Urothelium cell line (cell line): ENCODE measurements at regions not wholly inside any gene's neighbourhood (a gene's known extent, or its start where the extent isn't known, plus 50 kb on each side); places are given as distances from the start of the nearest gene placed in this dataset.

Experiments used
- DNase-seq: peaks from one replicate; pipeline ENCODE4 v3.0.0; 2011; ENCODE audit warnings: low spot score, mixed read lengths
- FAIRE-seq: peaks from 2 replicates; lab custom pipeline; 2011; peaks lifted over from hg19 to GRCh38; lab: Jason Lieb, UNC

- no peak for DNase-seq
These were observed 130.2 kb upstream of the SYNDIG1 start for GRCh38 chr20:24339210-24339641.

GRCh38 chr20:24337551-24337950 lies 131.9 kb upstream of the SYNDIG1 start:
- no peak for FAIRE-seq

More at GRCh38 chr20:24339210-24339641, 130.2 kb upstream of the SYNDIG1 start:
- no peak for FAIRE-seq

GRCh38 chr20:24337069-24337468 lies 132.4 kb upstream of the SYNDIG1 start:
- peak; percentile 26 for DNase-seq
- FAIRE-seq = no peak

More at GRCh38 chr20:24337551-24337950, 131.9 kb upstream of the SYNDIG1 start:
- no peak for DNase-seq

- peak; percentile 96 for FAIRE-seq
- DNase-seq = no peak
These were observed 134.6 kb upstream of the SYNDIG1 start for GRCh38 chr20:24334830-24335229.

GRCh38 chr20:24332956-24333355 lies 136.5 kb upstream of the SYNDIG1 start:
- FAIRE-seq (no peak), DNase-seq (no peak)

GRCh38 chr20:24331939-24332338 lies 137.5 kb upstream of the SYNDIG1 start:
- DNase-seq (no peak), FAIRE-seq (no peak)

- no peak for FAIRE-seq
- no peak for DNase-seq
These were observed 140.5 kb upstream of the SYNDIG1 start for GRCh38 chr20:24328901-24329300.

GRCh38 chr20:24321973-24322372 lies 147.5 kb upstream of the SYNDIG1 start:
- no peak for FAIRE-seq
- no peak for DNase-seq

GRCh38 chr20:24318569-24319352 lies 150.7 kb upstream of the SYNDIG1 start:
- no peak for DNase-seq
- FAIRE-seq = no peak

GRCh38 chr20:24317224-24317623 lies 152.2 kb upstream of the SYNDIG1 start:
- no peak for DNase-seq
- no peak for FAIRE-seq

GRCh38 chr20:24316731-24317130 lies 152.7 kb upstream of the SYNDIG1 start:
- no peak for DNase-seq
- FAIRE-seq = no peak

- no peak for DNase-seq
- no peak for FAIRE-seq
These were observed 155.4 kb upstream of the SYNDIG1 start for GRCh38 chr20:24314053-24314452.

GRCh38 chr20:24309596-24309995 lies 159.8 kb upstream of the SYNDIG1 start:
- FAIRE-seq = no peak

GRCh38 chr20:24305371-24305770 lies 164.1 kb upstream of the SYNDIG1 start:
- DNase-seq = no peak

More at GRCh38 chr20:24309596-24309995, 159.8 kb upstream of the SYNDIG1 start:
- DNase-seq = no peak

GRCh38 chr20:24304291-24304690 lies 165.1 kb upstream of the SYNDIG1 start:
- no peak for DNase-seq

More at GRCh38 chr20:24305371-24305770, 164.1 kb upstream of the SYNDIG1 start:
- no peak for FAIRE-seq

GRCh38 chr20:24303393-24304170 lies 165.8 kb upstream of the SYNDIG1 start:
- DNase-seq (no peak), FAIRE-seq (no peak)

More at GRCh38 chr20:24304291-24304690, 165.1 kb upstream of the SYNDIG1 start:
- FAIRE-seq = no peak

- DNase-seq = no peak
- FAIRE-seq = no peak
These were observed 171.4 kb upstream of the SYNDIG1 start for GRCh38 chr20:24297993-24298392.

GRCh38 chr20:24296477-24297261 lies 172.8 kb upstream of the SYNDIG1 start:
- no peak for FAIRE-seq
- DNase-seq = no peak

- FAIRE-seq = no peak
- DNase-seq = no peak
These were observed 178.4 kb upstream of the SYNDIG1 start for GRCh38 chr20:24291014-24291413.

- DNase-seq (no peak), FAIRE-seq (no peak)
These were observed 179.5 kb upstream of the SYNDIG1 start for GRCh38 chr20:24289737-24290481.
